HG02678 (cell line): ENCODE measurements at regions not wholly inside any gene's neighbourhood (a gene's known extent, or its start where the extent isn't known, plus 50 kb on each side); places are given as distances from the start of the nearest gene placed in this dataset.

Experiments used
- ATAC-seq: cut with Tn5 transposase; IDR thresholded peaks from one replicate; pipeline ENCODE4 v1.9.1; 2021; ENCODE audit warnings: mild to moderate bottlenecking, moderate library complexity; ENCODE audit not compliant: unreplicated experiment

- no peak for ATAC-seq
These were observed 113.8 kb upstream of the NRXN1 start for GRCh38 chr2:51145761-51146160.

- ATAC-seq: no peak
These were observed 88.9 kb upstream of the NRXN1 start for GRCh38 chr2:51120754-51121280.

- no peak for ATAC-seq
These were observed 79.6 kb upstream of the NRXN1 start for GRCh38 chr2:51111532-51111931.

GRCh38 chr2:51108794-51109193 is 76.9 kb upstream of the NRXN1 start:
- ATAC-seq: no peak

- ATAC-seq: no peak
These were observed 75.9 kb upstream of the NRXN1 start for GRCh38 chr2:51107841-51108240.

GRCh38 chr2:51105811-51106210 is 73.9 kb upstream of the NRXN1 start:
- ATAC-seq: no peak

GRCh38 chr2:51103205-51103604 is 71.3 kb upstream of the NRXN1 start:
- no peak for ATAC-seq

GRCh38 chr2:51093016-51093415 is 61.1 kb upstream of the NRXN1 start:
- no peak for ATAC-seq

- no peak for ATAC-seq
These were observed 53.6 kb upstream of the NRXN1 start for GRCh38 chr2:51085420-51086068.

- ATAC-seq: no peak
These were observed 52.8 kb upstream of the NRXN1 start for GRCh38 chr2:51084750-51085149.
